ENCODE measurements at regions not wholly inside any gene's neighbourhood (a gene's known extent, or its start where the extent isn't known, plus 50 kb on each side); places are given as distances from the start of the nearest gene placed in this dataset.

- Histone ChIP-seq H3K4me1 (ENCODE audit: insufficient read depth, low read length) (peaks cover under 1% of the 10 kb centered on the region; the same call in 1 of the 2 replicates), H3K27me3 (ENCODE audit: insufficient read depth, low read length) (no peaks in the 10 kb centered on the region), H3K4me3 (ENCODE audit: low read length) (no peak overlapping the region), H3K27ac (ENCODE audit: low read depth, low read length) (no peak overlapping the region), H3K9me3 (ENCODE audit: insufficient read depth, low read depth, low read length) (no peaks in the 10 kb centered on the region), H3K9ac (ENCODE audit: low read depth, low read length) (no peak overlapping the region), H3K36me3 (ENCODE audit: insufficient read depth, low read length) (no peaks in the 10 kb centered on the region)
- 93% methylated on average over 3 of the region's 3 CpGs for whole genome bisulfite sequencing
These were observed 462.9 kb upstream of the ADAMTS5 start for GRCh38 chr21:27429710-27430341.

- WGBS: 100% methylated on average over 1 of the region's 1 CpG
- H3K9ac ChIP-seq (ENCODE audit: low read depth, low read length): no peak overlapping the region
- H3K27ac ChIP-seq (ENCODE audit: low read depth, low read length): no peak overlapping the region
- no peaks in the 10 kb centered on the region for H3K27me3 ChIP-seq (ENCODE audit: insufficient read depth, low read length)
- H3K4me1 ChIP-seq (ENCODE audit: insufficient read depth, low read length): peaks cover 18% of the 10 kb centered on the region
- no peaks in the 10 kb centered on the region for H3K36me3 ChIP-seq (ENCODE audit: insufficient read depth, low read length)
- no peak overlapping the region for H3K4me3 ChIP-seq (ENCODE audit: low read length)
- H3K9me3 ChIP-seq (ENCODE audit: insufficient read depth, low read depth, low read length): no peaks in the 10 kb centered on the region
These were observed 459.3 kb upstream of the ADAMTS5 start for GRCh38 chr21:27426196-27426595.

- Histone ChIP-seq H3K4me3 (ENCODE audit: low read length) (no peak overlapping the region), H3K4me1 (ENCODE audit: insufficient read depth, low read length) (peaks cover 18% of the 10 kb centered on the region), H3K27me3 (ENCODE audit: insufficient read depth, low read length) (no peaks in the 10 kb centered on the region), H3K9ac (ENCODE audit: low read depth, low read length) (no peak overlapping the region), H3K36me3 (ENCODE audit: insufficient read depth, low read length) (no peaks in the 10 kb centered on the region), H3K27ac (ENCODE audit: low read depth, low read length) (no peak overlapping the region), H3K9me3 (ENCODE audit: insufficient read depth, low read depth, low read length) (no peaks in the 10 kb centered on the region)
- WGBS: 79% methylated on average over 3 of the region's 3 CpGs
These were observed 458.7 kb upstream of the ADAMTS5 start for GRCh38 chr21:27425574-27425973.

GRCh38 chr21:27425172-27425571 lies 458.3 kb upstream of the ADAMTS5 start:
- no peak overlapping the region for H3K9ac ChIP-seq (ENCODE audit: low read depth, low read length)
- no peaks in the 10 kb centered on the region for H3K27me3 ChIP-seq (ENCODE audit: insufficient read depth, low read length)
- H3K9me3 ChIP-seq (ENCODE audit: insufficient read depth, low read depth, low read length): no peaks in the 10 kb centered on the region
- H3K4me3 ChIP-seq (ENCODE audit: low read length): no peak overlapping the region
- H3K27ac ChIP-seq (ENCODE audit: low read depth, low read length): no peak overlapping the region
- no peaks in the 10 kb centered on the region for H3K36me3 ChIP-seq (ENCODE audit: insufficient read depth, low read length)
- H3K4me1 ChIP-seq (ENCODE audit: insufficient read depth, low read length): peaks cover 18% of the 10 kb centered on the region
- WGBS: 94% methylated on average over 2 of the region's 2 CpGs

- WGBS: 84% methylated on average over 1 of the region's 1 CpG
- H3K9ac ChIP-seq (ENCODE audit: low read depth, low read length): no peak overlapping the region
- no peaks in the 10 kb centered on the region for H3K27me3 ChIP-seq (ENCODE audit: insufficient read depth, low read length)
- H3K27ac ChIP-seq (ENCODE audit: low read depth, low read length): peak overlapping the region; percentile 55; the same call in 1 of the 2 replicates
- peaks cover 18% of the 10 kb centered on the region for H3K4me1 ChIP-seq (ENCODE audit: insufficient read depth, low read length)
- H3K9me3 ChIP-seq (ENCODE audit: insufficient read depth, low read depth, low read length): no peaks in the 10 kb centered on the region
- H3K4me3 ChIP-seq (ENCODE audit: low read length): no peak overlapping the region
- H3K36me3 ChIP-seq (ENCODE audit: insufficient read depth, low read length): no peaks in the 10 kb centered on the region
These were observed 457.7 kb upstream of the ADAMTS5 start for GRCh38 chr21:27424601-27425000.

GRCh38 chr21:27423906-27424595 lies 457.2 kb upstream of the ADAMTS5 start:
- Histone ChIP-seq H3K27ac (ENCODE audit: low read depth, low read length) (peak overlapping the region; percentile 67; the same call in 1 of the 2 replicates), H3K36me3 (ENCODE audit: insufficient read depth, low read length) (no peaks in the 10 kb centered on the region), H3K9ac (ENCODE audit: low read depth, low read length) (no peak overlapping the region), H3K4me1 (ENCODE audit: insufficient read depth, low read length) (peaks cover 18% of the 10 kb centered on the region), H3K4me3 (ENCODE audit: low read length) (no peak overlapping the region), H3K27me3 (ENCODE audit: insufficient read depth, low read length) (no peaks in the 10 kb centered on the region), H3K9me3 (ENCODE audit: insufficient read depth, low read depth, low read length) (no peaks in the 10 kb centered on the region)
- 90% methylated on average over 4 of the region's 4 CpGs for WGBS

GRCh38 chr21:27423038-27423437 lies 456.1 kb upstream of the ADAMTS5 start:
- H3K36me3 ChIP-seq (ENCODE audit: insufficient read depth, low read length): no peaks in the 10 kb centered on the region
- H3K27ac ChIP-seq (ENCODE audit: low read depth, low read length): peak overlapping the region; percentile 10; the same call in 1 of the 2 replicates
- 81% methylated on average over 4 of the region's 4 CpGs for WGBS
- no peak overlapping the region for H3K4me3 ChIP-seq (ENCODE audit: low read length)
- H3K27me3 ChIP-seq (ENCODE audit: insufficient read depth, low read length): no peaks in the 10 kb centered on the region
- no peak overlapping the region for H3K9ac ChIP-seq (ENCODE audit: low read depth, low read length)
- H3K4me1 ChIP-seq (ENCODE audit: insufficient read depth, low read length): peaks cover 18% of the 10 kb centered on the region
- H3K9me3 ChIP-seq (ENCODE audit: insufficient read depth, low read depth, low read length): no peaks in the 10 kb centered on the region

- Histone ChIP-seq H3K4me1 (ENCODE audit: insufficient read depth, low read length) (peaks cover 18% of the 10 kb centered on the region), H3K27ac (ENCODE audit: low read depth, low read length) (no peak overlapping the region), H3K36me3 (ENCODE audit: insufficient read depth, low read length) (no peaks in the 10 kb centered on the region), H3K4me3 (ENCODE audit: low read length) (no peak overlapping the region), H3K9me3 (ENCODE audit: insufficient read depth, low read depth, low read length) (no peaks in the 10 kb centered on the region), H3K27me3 (ENCODE audit: insufficient read depth, low read length) (no peaks in the 10 kb centered on the region), H3K9ac (ENCODE audit: low read depth, low read length) (no peak overlapping the region)
- whole genome bisulfite sequencing: 79% methylated on average over 1 of the region's 1 CpG
These were observed 455.5 kb upstream of the ADAMTS5 start for GRCh38 chr21:27422435-27422834.

GRCh38 chr21:27421654-27422053 lies 454.8 kb upstream of the ADAMTS5 start:
- Histone ChIP-seq H3K4me1 (ENCODE audit: insufficient read depth, low read length) (peaks cover 18% of the 10 kb centered on the region), H3K9ac (ENCODE audit: low read depth, low read length) (no peak overlapping the region), H3K9me3 (ENCODE audit: insufficient read depth, low read depth, low read length) (no peaks in the 10 kb centered on the region), H3K27ac (ENCODE audit: low read depth, low read length) (no peak overlapping the region), H3K4me3 (ENCODE audit: low read length) (no peak overlapping the region), H3K27me3 (ENCODE audit: insufficient read depth, low read length) (no peaks in the 10 kb centered on the region), H3K36me3 (ENCODE audit: insufficient read depth, low read length) (no peaks in the 10 kb centered on the region)
- 97% methylated on average over 2 of the region's 3 CpGs for WGBS

- WGBS: 93% methylated on average over 3 of the region's 3 CpGs
- H3K36me3 ChIP-seq (ENCODE audit: insufficient read depth, low read length): no peaks in the 10 kb centered on the region
- no peak overlapping the region for H3K27ac ChIP-seq (ENCODE audit: low read depth, low read length)
- H3K4me1 ChIP-seq (ENCODE audit: insufficient read depth, low read length): peaks cover 26% of the 10 kb centered on the region
- H3K4me3 ChIP-seq (ENCODE audit: low read length): no peak overlapping the region
- no peaks in the 10 kb centered on the region for H3K27me3 ChIP-seq (ENCODE audit: insufficient read depth, low read length)
- no peaks in the 10 kb centered on the region for H3K9me3 ChIP-seq (ENCODE audit: insufficient read depth, low read depth, low read length)
- no peak overlapping the region for H3K9ac ChIP-seq (ENCODE audit: low read depth, low read length)
These were observed 452.3 kb upstream of the ADAMTS5 start for GRCh38 chr21:27419153-27419552.

- Histone ChIP-seq H3K27ac (ENCODE audit: low read depth, low read length) (no peak overlapping the region), H3K4me1 (ENCODE audit: insufficient read depth, low read length) (peaks cover 26% of the 10 kb centered on the region), H3K36me3 (ENCODE audit: insufficient read depth, low read length) (no peaks in the 10 kb centered on the region), H3K4me3 (ENCODE audit: low read length) (no peak overlapping the region), H3K27me3 (ENCODE audit: insufficient read depth, low read length) (no peaks in the 10 kb centered on the region), H3K9me3 (ENCODE audit: insufficient read depth, low read depth, low read length) (no peaks in the 10 kb centered on the region), H3K9ac (ENCODE audit: low read depth, low read length) (no peak overlapping the region)
- no CpG with 5 or more reads among the region's 1 CpG for WGBS
These were observed 451.5 kb upstream of the ADAMTS5 start for GRCh38 chr21:27418346-27418745.
